Right lobe of liver (tissue), 6 donors: ENCODE measurements at regions not wholly inside any gene's neighbourhood (a gene's known extent, or its start where the extent isn't known, plus 50 kb on each side); places are given as distances from the start of the nearest gene placed in this dataset.

Experiments used
- ATAC-seq, 4 donors: fragments of 200-7000 bp; cut with Tn5 transposase; one replicate each; pipeline ENCODE4 v1.9.1; 2020; ENCODE audit warnings: mild to moderate bottlenecking in 4 of 4, moderate library complexity in 4 of 4
- DNase-seq, 3 donors: peaks; one replicate each; pipeline ENCODE4 v3.0.0-alpha.2; 2020
- H3K27ac ChIP-seq, 3 donors: fragments of 200-600 bp; one replicate each; pipeline ENCODE4 v1.8.0; 2022
- H3K27me3 ChIP-seq, 2 donors: fragments of 200-600 bp; one replicate each; pipeline ENCODE4 v1.8.0; 2022
- H3K36me3 ChIP-seq, 4 donors: fragments of 200-600 bp; sonication (generic) in 1 of 4; one replicate each; pipeline versions ENCODE4 v1.5.1 to v1.8.0; 2017 to 2022; ENCODE audit warnings: control low read depth in 1 of 4
- H3K4me1 ChIP-seq, 4 donors: fragments of 200-600 bp; sonication (generic) in 1 of 4; one replicate each; pipeline versions ENCODE4 v1.5.1 to v1.8.0; 2017 to 2022; ENCODE audit warnings: control low read depth in 1 of 4
- H3K4me3 ChIP-seq, 3 donors: fragments of 200-600 bp; one replicate each; pipeline ENCODE4 v1.8.0; 2022
- H3K9me3 ChIP-seq, 4 donors: fragments of 200-600 bp; sonication (generic) in 1 of 4; one replicate each; pipeline versions ENCODE4 v1.5.1 to v1.8.0; 2017 to 2022; ENCODE audit warnings: control low read depth in 1 of 4
- CTCF ChIP-seq, 4 donors: fragments of 200-600 bp in 3 of 4; fragments of 450-650 bp in 1 of 4; IDR thresholded peaks; one replicate each; pipeline versions ENCODE4 v1.5.1 to v1.8.0; 2016 to 2022; ENCODE audit warnings: antibody characterized with exemption in 4 of 4, mild to moderate bottlenecking in 2 of 4
- POLR2A ChIP-seq: fragments of 450-650 bp; IDR thresholded peaks from one replicate; pipeline ENCODE4 v1.6.1; 2017; ENCODE audit warnings: antibody characterized with exemption, mild to moderate bottlenecking
- WGBS: methylation state at CpG from one replicate; pipeline ENCODE4 v1.1.6; 2018; ENCODE audit warnings: low coverage, low lambda C conversion rate; ENCODE audit not compliant: insufficient coverage; ENCODE audit errors: missing lambda C conversion rate; 5-methylcytosine and 5-hydroxymethylcytosine counted together
- intact Hi-C, 2 donors: fragments of 100-400 bp; cut with DNase I; formaldehyde crosslinking; loops; one replicate each; pipeline versions ENCODE4 v1.11.2 to v1.14.1; 2022
- donor health status: DM: no; HTN: yes; CAD: no.
- donor health status: DM: no; HTN: no; CAD: no.
- donor health status: DM: no; HTN: no; CAD: no.
- donor health status: DM: no; HTN: yes; CAD: no.
- donor health status: DM: no; HTN: yes; CAD: no.

- no peak for ATAC-seq
- TF ChIP-seq POLR2A: no peak
- TF ChIP-seq CTCF (IDR thresholded peaks at IDR 0.05): no peak
- Histone ChIP-seq H3K36me3 (no peaks in the 10 kb centered on the region), H3K9me3 (no peaks in the 10 kb centered on the region), H3K27ac (no peak overlapping the region), H3K27me3 (no peaks in the 10 kb centered on the region), H3K4me1 (no peaks in the 10 kb centered on the region), H3K4me3 (no peak overlapping the region)
- intact Hi-C loops: no loop called here
- no peak for DNase-seq
- 35% methylated on average over 4 of the region's 4 CpGs for WGBS
These were observed 414.3 kb downstream of the FBXO15 start for GRCh38 chr18:73733376-73733775.

GRCh38 chr18:73728657-73729056 lies 419.0 kb downstream of the FBXO15 start:
- intact Hi-C loops: no loop called here
- ATAC-seq (no peak), DNase-seq (no peak)
- H3K36me3 ChIP-seq: no peaks in the 10 kb centered on the region
- H3K9me3 ChIP-seq: no peaks in the 10 kb centered on the region
- no peak overlapping the region for H3K27ac ChIP-seq
- no peak overlapping the region for H3K4me3 ChIP-seq
- H3K27me3 ChIP-seq: no peaks in the 10 kb centered on the region
- no peak for TF ChIP-seq POLR2A
- TF ChIP-seq CTCF (IDR thresholded peaks at IDR 0.05): no peak
- no peaks in the 10 kb centered on the region for H3K4me1 ChIP-seq
- no CpG with 5 or more reads among the region's 2 CpGs for WGBS

- Histone ChIP-seq H3K4me1 (no peaks in the 10 kb centered on the region), H3K4me3 (no peak overlapping the region), H3K27me3 (no peaks in the 10 kb centered on the region), H3K27ac (no peak overlapping the region), H3K36me3 (no peaks in the 10 kb centered on the region), H3K9me3 (no peaks in the 10 kb centered on the region)
- no peak for DNase-seq
- no peak for ATAC-seq
- TF ChIP-seq POLR2A (no peak), CTCF (IDR thresholded peaks at IDR 0.05) (no peak)
- intact Hi-C loops: no loop called here
These were observed 422.7 kb downstream of the FBXO15 start for GRCh38 chr18:73724958-73725357.

GRCh38 chr18:73719611-73720010 lies 428.0 kb downstream of the FBXO15 start:
- H3K27me3 ChIP-seq: no peaks in the 10 kb centered on the region
- H3K4me3 ChIP-seq: no peak overlapping the region
- 44% methylated on average over 2 of the region's 2 CpGs for WGBS
- ATAC-seq: no peak
- H3K27ac ChIP-seq: no peak overlapping the region
- H3K9me3 ChIP-seq: no peaks in the 10 kb centered on the region
- no peak for TF ChIP-seq POLR2A
- TF ChIP-seq CTCF (IDR thresholded peaks at IDR 0.05): no peak
- no peaks in the 10 kb centered on the region for H3K36me3 ChIP-seq
- DNase-seq: no peak
- H3K4me1 ChIP-seq: no peaks in the 10 kb centered on the region
- intact Hi-C loops: no loop called here

GRCh38 chr18:73717570-73717969 lies 430.1 kb downstream of the FBXO15 start:
- ATAC-seq: no peak
- 57% methylated on average over 1 of the region's 1 CpG for WGBS
- no peak for TF ChIP-seq POLR2A
- no peak for TF ChIP-seq CTCF (IDR thresholded peaks at IDR 0.05)

More at GRCh38 chr18:73717570-73717969, 430.1 kb downstream of the FBXO15 start:
- Histone ChIP-seq H3K4me3 (no peak overlapping the region), H3K27me3 (no peaks in the 10 kb centered on the region), H3K27ac (no peak overlapping the region), H3K4me1 (no peaks in the 10 kb centered on the region), H3K36me3 (no peaks in the 10 kb centered on the region), H3K9me3 (no peaks in the 10 kb centered on the region)
- DNase-seq: no peak
- intact Hi-C loops: no loop called here
